ENCODE measurements at regions not wholly inside any gene's neighbourhood (a gene's known extent, or its start where the extent isn't known, plus 50 kb on each side); places are given as distances from the start of the nearest gene placed in this dataset.

DNA sequence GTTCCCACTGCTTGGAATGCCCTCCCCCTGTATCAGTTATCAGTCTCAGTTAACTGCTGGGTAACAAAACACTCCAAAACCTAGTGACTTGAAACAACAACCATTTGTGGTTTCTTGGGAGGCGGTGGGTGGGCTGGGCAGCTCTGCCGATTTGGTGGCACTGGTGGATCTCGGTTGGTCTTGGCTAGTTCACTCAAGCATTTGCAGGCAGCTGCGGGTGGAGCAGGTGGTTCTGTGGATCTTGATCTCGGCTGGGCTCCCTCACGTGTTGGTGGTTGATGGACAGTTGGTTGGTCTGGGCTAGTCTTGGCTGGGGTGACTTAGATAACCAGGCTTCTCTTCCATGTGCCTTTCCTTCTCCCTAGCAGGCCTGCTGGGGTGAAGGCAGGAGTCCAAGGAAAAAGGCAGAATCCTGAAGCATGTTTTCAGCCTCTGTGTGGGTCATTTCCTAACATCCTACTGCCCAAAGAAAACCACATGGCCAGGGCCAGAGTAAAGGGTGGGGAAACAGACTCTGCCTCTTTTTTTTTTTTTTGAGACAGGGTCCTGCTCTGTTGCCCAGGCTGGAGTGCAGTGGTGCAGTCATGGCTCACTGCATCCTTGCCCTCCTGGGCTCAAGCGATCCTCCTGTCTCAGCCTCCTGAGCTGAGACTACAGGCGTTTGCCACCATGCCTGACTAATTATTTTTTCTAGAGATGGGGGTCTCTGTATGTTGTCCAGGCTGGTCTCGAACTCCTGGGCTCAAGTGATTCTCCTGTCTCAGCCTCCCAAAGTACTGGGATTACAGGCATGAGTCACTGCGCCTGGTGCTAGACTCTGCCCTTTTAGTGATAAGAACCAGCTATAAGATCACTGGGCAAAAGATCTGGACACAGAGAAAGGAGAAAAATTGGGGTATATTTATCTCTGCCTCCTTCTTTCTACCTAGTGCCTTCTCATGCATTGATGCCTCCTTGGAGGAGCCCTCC, 183.7 kb downstream of the RGS3 start:
- no peak for DNase-seq (ENCODE audit: low spot score)

DNA sequence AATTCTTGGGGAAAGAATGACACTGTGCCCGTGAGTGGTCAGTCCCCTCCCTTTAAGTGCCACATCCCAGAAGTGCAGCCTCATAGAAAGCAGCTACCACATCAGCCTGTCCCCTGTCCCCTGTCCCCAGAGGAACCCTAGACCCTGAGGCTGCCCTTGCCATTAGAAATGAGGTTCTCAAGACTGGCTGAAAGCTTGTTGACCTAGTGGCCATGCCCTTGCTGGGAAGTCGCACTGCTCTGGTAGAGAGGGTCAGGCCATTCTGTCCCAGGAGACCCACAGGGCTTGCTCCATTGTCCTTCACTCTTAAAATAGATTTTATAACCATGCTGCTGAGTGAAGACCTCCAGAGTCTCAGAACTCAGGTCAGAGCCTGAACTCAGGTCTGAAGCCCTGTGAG, 184.5 kb downstream of the RGS3 start:
- no peak for DNase-seq (ENCODE audit: low spot score)

DNA sequence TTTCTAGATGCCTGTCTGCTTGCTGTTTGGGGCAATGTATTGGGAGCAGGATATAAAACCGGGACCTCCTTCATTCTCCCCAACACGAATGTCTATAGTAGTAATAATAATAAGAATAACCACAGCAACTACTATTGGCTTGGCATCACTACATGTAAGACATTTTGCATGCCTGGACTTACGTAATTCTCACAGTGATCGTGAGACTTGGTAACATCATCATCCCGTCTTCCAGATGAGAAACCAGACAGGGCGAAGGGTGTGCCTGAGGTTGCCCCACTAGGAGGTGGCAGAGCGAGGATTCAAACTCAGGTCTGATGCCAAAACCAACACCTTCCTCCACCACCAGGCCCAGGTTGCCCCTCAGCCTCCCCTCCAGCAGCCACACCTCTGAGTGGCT, 185.1 kb downstream of the RGS3 start:
- DNase-seq (ENCODE audit: low spot score) = no peak

DNA sequence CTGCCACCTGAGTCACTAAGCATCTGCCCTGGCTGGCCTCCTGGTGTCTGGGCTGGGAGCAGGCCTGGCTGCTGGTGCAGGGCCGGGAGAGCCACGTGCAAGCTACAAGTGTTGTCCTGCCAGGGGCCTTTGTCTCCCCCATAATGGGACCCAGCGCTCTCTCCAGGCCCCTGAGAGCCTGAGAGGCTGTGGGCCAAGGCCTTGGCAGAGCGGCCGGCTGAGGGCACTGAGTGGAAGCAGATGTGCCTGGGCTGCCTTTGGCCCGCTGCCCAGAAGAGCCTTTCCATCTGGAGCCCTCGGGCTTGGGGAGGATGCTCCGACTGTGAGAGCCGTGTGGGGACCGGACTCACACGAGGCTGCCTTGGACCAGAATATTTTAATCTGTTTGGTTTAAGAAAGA, 185.5 kb downstream of the RGS3 start:
- DNase-seq (ENCODE audit: low spot score) = no peak

DNA sequence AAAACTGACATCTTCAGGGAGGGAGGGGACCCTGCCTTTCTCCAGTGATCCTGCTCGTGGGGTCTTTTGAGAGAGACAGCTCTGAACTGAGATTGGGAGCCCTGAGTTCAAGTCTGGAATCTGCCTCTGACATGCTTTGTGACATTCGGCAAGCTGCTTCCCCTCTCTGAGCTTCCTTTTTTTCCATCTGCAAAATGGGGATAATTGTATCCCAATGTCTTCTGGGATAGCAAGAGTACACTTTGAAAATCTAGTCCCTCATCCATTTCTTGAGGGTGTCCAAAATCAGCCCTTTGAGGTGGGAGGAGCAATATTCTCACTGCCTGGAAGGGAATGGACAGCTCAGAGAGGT, 186.3 kb downstream of the RGS3 start:
- DNase-seq (ENCODE audit: low spot score) = no peak

DNA sequence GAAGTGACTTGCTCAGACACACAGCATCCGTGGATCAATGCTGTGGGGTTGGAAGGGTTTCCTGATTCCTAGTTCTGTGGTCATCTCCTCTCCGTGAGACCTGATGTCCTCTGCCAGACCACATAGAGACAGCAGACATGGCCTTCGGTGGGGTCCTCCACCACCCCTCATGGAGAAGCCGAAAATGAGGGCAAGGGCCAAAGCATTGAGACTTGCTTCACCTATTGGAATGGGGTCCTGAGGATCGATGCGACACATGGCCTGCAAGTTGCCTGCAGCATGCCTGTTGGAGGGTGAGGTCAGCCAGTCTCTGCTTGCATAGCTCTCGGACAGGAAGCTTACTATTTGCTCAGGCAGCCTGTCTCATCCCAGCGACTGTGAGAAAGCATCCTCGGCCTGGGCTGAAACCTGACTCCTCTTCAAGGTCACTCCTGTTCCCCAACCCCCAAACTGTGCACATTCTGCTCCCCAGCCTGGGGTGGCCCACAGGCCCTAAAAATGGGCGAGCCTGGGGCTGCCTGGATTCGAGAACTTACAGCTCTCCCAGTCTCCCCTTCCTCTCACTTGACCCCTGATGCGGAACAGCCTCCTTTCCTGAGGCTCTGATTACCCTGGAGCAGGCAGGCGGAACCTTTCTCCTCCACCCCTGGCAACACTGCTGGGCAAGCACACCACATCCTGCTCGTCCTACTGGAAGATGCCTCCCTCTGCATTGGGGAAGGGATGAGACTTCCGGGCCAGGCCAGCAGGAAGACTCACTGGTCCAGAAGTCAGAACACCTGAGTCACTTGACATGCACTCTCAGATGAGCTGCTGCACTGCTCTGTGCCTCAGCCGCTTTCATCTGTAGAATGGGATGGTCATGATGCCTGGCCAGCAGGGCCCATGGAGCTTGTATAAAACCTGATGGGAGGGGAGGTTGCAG, 186.9 kb downstream of the RGS3 start:
- DNase-seq (ENCODE audit: low spot score) = no peak

DNA sequence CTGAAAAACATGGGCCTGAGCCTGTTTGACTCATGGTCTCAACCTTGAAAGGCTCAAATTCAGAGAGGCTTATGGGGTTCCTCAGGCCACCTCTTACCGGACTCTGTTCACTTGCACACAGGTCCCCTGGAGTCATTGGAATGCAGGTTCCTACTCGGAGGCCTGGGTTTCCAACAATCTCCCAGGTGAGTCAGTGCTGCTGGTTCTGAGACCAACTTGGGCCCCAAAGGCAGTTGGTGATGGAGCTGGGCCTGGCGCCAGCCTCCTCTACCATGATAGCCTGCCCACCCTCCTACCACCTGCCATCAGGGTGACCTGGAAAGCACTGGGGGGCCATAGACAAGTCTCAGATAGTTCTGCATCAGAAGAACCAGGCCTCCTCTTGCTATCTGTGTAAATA, 188.4 kb downstream of the RGS3 start:
- no peak for DNase-seq (ENCODE audit: low spot score)

DNA sequence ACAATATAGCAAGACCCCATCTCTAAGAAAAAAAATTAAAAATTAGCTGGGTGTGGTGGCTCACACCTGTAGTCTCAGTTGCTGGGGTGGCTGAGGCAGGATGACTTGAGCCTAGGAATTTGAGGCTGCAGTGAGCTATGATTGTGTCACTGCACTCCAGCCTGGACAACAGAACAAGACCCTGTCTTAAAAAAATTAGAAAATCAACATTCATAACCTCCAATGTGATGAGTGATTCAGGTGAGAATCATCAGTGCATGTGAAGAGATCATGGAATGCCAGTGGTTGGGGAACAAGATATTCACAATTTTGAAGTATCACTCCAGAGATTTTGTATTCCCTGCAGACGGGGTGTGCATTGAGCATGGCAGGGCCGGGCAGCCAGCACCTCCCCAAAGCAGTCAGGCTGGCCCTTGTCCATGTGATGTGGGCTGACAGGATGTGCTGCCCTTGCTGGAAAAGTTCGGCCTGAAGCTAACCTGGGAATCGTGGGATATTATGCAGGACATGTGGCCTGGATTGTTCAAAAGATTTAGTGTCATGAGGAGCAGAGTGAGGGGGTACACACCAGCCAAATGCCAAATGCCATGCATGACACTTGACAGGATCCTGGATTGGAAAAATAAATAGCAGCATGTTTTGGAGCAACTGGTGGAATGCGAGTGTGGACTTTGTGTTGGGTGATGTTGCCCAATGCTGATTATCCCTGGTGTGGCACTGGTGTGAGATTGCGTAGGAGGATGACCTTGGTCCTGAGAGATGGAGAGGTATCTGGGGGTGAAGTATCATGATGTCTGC, 189.0 kb downstream of the RGS3 start:
- no peak for DNase-seq (ENCODE audit: low spot score)

DNA sequence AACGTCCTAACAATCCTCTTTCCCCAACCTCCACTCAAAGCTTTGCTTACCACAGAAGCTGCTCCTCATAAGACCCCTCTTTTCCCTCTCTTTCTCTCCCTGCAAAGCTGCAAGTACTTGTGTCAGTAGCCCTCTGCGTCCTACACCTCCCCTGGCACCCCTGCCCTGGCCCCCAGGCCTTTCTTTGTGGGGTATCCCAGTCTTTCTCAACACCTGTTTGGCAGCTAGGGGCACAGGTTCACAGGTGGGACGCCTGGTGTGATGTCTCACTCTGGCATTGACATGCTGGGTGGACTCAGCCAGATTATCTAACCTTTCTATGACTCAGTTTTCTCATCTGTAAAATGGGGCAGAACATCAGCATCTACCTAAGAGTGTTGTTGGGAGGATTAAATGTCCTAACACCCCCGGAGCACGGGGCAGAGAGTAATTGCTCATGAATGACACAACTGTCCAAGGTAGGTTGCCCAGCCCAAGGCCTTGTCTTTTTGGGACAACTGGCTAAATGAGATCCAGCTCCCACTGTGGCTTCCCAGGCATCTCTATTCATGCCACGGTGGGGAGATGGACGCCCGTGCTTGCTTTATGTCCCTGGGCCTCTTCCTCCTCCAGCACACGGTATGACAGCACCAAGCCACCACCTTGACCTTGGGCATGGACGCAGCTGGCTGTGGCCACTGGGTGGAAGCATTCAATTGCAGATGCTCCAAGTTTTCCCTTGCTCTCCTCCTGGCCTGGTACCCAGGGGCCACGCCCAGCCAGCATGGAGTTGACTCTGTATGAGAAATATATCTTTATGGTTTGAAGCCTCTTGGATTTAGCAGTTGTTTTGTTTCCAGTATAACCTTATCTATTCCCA, 190.4 kb downstream of the RGS3 start:
- DNase-seq (ENCODE audit: low spot score) = no peak

DNA sequence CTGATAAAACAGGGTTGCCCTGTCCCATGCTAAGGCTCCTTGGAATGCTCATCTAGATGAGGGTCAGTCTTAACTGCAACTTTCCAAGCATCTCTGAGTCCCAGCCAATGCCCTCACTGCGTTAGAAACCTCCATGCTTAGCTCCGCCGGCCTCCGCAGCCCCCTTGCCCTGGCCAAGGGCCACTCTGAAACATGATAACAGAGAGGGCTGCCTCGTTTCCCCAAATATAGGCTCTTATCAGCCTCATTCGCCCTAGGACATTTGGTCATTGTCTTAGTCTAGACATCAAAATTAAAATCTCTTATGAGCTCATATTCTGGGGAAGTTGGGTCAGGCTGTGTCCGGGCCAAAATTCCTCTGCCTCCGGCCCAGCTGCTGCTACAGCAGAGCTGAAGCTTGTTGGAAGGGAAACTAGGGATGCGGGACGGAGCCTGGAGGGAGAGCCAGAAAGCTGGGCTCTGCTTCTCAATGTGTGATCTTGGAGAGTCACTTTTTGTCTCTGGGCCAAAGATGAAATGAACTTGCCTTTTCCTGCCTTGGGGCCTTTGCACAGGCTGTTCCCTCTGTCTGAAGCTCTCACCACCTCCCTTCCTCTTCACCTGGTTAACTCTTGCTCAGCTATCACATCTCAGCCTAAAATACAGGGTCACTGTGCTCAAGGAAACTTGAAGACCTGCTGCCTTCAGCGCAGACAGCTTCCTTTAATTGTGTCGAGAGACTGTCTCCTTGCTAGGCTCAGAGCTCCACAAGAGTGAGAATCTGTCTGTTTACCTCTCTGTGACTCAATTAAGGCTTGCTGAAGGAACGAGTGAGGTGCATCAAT, 191.3 kb downstream of the RGS3 start:
- DNase-seq (ENCODE audit: low spot score) = no peak

DNA sequence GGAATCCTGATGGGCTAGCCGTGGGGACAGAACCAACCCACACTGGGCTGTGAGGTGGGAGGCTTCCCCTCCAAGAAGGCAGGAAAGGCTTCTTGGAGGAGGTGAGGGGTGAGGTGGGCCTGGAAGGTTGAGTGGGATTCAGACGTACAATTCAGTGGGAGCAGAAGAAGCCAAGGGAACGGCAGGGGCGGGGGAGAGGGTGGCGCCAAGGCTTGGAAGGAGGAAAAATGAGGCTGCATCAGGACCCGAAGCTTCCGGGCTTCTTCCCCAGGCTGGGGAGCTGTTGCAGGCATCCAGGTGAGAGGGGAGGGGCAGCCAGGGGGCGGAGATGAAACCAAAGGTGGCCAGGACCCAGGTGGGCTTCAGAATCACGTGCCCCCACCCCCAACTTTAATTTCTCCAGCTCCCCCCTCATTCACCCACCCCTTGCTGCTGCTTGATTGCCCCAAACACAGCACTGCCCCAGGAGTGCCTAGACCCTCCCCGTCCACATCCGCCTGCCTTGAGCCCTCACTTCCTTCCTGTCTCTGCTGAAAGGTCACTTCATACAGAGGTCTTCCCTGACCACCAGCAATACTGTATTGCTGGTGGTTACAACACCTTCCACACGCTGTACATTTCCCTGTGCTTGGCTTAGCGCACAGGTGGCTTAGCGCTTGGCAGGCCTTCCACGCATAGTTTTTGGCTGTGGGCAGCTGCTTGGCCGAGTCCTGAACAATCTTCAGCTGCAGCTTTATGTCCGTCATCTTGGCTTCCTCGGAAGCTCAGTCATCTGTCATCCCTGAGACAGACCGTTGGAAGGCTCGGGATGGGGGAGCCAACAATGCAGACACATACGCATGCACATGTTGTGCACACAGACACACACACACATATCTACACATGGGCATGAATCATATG, 193.5 kb downstream of the RGS3 start:
- DNase-seq (ENCODE audit: low spot score) = no peak

DNA sequence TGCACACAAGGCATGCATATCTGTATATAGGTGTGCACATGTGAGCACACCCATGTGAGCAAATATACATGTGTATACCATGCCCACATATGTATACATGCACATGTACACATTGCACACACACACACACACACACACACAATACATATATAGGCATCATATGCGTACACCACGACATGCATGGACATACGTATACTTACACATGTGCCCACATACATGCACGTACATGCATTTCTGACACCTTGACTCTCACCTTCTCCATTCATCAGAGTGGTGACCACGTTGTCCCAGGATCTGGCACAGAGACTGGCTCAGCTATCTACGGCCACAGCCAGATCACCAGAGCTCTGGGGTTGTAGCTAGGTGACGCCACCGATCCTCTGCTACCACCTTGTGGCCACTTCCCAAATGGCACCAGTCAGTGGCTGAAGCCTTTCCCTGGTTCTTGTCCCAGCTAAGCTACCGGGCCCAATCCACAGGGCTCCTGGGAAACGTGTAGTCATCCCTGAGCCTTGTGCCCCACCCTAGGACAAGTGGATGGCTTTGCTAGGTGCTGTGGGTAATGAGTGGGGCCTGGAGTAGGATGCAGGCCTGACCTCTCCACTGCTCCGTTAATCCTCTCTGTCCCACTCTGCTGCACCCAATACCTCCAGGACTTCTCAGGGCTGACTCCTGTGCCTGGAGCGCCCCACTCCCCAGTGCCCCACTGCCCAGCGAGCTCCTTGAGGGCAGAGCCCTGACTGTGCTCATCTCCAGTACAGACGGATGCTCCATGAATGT, 194.4 kb downstream of the RGS3 start:
- DNase-seq (ENCODE audit: low spot score) = peak; percentile 83

DNA sequence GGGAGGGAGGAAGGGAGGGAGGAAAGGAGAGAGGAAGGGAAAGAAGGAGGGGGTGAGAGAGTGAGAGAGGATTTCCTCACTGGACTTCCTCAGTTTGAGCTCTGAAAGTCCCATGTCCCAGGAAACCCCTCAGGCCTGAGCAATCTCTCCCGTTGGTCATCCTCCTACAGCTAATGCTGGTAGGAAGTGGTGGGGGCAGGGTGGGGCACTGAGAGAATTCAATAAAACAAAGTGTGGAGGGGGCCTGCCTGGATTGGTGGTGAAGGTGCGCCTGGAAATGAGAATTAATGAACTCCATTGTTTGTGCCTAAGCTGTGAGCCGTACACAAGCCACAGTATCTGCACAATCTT, 195.0 kb downstream of the RGS3 start:
- no peak for DNase-seq (ENCODE audit: low spot score)

DNA sequence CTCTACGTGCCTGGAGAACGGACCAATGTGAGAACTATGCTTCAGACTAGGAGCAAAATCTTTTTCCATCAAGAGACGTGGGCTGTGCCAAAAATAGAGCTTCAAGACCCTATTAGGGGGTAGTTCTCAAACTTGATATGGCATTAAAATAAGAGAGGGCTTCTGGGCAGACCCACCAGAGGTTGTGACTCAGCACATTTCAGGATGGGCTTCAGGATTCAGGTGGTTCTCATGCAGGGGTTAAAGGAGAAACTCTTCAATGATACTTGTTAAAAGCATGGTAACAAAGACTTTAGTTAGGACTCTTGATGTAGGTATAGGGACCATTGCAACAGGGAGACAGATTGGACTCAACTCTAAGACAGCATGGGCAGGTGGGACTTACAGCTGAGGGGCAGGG, 195.5 kb downstream of the RGS3 start:
- DNase-seq (ENCODE audit: low spot score) = no peak

DNA sequence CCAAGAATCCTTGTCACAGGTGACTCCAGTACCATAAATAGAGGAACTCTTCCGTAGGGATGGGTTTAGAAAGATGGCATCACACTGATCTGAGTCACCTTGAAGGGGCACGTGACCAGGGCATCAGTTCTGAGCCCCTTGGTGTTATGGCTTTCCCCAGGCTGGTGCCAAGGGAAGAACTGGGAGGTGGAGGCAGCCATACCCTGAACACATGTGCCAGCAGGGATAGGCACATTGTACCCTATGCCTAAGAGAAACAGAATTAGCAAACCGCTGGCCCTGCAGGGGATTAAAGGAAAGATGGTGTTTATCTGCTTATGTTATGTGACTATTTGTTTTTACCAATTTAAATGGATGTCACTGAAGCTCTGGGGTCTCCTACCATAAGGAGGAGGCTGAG, 196.2 kb downstream of the RGS3 start:
- DNase-seq (ENCODE audit: low spot score) = no peak

DNA sequence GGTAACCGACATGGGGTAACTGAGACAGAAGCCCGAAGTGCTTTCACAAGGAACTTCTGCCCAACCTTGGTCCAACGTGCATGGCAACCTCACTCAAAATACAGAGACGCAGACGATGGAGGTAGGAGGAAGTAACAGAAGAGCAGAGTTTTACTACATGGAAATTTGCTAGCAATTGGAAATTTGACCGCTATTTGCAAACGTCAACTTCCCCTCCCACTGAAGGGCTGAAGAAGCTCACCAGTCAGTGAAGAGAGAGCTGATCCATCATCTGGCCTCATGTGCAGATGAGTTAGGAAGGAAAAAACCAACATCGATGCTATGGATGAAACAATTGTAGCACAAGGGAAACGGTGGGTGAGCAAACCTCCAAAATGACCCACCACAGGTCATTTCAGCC, 196.7 kb downstream of the RGS3 start:
- no peak for DNase-seq (ENCODE audit: low spot score)

DNA sequence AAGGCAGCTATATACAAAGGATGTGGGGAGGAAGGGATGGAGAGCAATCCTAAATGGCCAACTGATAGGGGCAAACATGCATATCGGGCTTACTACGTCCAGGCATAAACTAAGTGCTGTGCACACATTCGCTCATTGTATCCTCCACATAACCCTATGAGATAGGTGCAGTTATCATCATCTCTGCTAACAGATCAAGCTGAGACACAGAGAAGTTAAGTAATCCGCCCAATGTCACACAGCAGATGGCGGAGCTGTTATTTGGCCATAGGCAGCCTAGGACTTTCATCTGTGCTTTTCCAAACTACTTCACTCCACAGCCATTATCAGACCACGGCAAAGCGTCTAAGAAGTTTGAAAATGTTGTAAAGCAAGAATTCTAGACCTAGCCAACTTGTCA, 197.5 kb downstream of the RGS3 start:
- no peak for DNase-seq (ENCODE audit: low spot score)

DNA sequence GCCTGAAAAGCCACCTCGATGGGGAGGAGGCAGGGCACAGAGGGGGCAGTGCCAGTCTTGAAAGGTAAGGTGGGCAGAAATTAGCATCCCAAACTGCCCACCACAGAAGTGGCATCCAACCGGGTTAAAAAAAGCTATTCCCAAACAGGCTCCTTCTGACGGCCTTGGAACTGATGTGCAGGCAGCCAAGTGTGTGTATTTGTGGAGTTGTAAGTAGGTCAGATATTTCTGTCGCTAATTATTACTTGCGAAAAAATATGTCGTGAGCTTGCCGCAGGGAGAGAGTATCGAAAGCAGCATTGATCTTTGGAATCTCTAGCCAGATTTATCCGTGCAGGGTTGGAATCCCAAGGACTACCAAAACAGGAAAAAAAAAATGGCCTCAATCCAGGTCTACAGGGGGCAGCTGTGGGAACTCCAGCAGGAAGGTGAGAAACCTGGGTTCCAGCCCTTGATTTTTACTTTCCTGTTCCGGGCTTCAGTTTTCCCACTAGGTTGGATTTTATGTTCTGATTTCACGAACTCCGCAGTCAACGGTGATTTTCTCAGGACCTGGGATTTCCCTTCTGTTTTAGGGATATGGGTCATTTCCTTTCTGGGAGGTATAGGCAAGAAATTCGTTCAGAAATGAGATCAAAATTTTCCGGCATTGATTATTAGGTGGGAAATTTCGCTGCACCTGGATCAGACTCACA, 200.8 kb downstream of the RGS3 start:
- no peak for DNase-seq (ENCODE audit: low spot score)

All from germinal center (tissue), 1 donor.